NOMO-1 (cell line): ENCODE measurements at regions not wholly inside any gene's neighbourhood (a gene's known extent, or its start where the extent isn't known, plus 50 kb on each side); places are given as distances from the start of the nearest gene placed in this dataset.
"Not testable (repeated sequence)": the region's sequence is repeated elsewhere in the genome, so short reads cannot be mapped to it uniquely, and the experiment has no call there.

Experiments used
- DNase-seq, 2 experiments: peaks; one replicate each; lab custom pipeline; 2025; ENCODE audit not compliant: unreplicated experiment in 2 of 2; lab: John Stamatoyannopoulos, UW

DNA sequence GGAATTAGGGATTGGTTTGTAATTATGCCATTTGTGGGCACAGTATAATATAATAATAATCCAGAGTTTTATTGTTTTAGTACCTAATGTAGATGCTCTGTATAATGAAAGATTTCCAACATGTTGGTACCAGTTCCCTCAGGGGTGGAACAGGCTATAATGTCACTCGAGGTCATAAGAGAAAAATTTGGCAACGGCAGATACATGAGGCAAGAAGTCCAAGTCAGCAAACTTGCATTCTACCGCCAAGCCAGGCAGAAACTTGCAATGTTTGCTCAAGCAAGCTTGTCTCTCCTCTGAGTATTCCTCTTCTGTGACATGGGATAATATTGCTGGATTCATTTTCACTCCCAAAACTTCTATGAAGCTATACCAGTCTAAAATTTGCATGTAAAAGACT is 520.0 kb upstream of the SALL3 start:
- DNase-seq = no peak

DNA sequence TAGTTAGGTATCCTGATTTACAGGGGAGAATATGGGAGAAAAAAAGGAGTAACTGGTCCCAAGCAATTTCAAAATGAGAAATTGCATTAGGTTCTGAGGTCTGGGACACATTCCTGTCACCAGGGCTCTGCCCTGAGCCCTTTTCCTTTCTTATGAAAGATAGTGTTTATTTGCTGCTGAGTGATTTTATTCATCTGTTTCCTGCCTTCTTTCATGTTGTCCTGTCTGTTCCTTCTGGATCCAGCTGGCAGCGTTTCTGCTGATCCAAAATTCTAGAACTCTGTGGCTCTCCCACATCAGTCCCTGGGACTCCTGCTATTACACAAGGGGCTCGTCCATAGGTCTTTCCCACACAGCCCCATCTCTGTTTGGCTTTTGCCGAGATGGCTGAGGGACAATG is 519.1 kb upstream of the SALL3 start:
- no peak for DNase-seq

DNA sequence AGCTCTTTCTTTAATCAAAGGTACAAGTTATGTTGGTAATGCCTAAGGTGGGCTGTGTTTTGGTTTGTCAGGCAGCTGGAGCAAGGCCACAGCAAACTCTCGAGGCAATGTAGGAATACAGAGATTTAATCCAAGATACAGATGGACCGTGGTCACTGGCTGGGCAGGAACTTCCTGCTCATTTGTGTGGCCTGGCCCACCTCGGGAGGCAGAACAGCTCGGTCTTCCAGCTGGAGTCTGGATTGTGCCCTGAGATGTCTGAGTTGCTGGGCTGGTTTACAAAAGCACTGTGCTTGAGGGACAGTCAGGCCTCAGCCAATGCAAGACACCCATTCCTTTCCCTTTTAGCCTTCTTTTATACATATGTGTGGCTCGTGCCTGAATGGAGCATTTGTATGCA is 506.1 kb upstream of the SALL3 start:
- DNase-seq = no peak

DNA sequence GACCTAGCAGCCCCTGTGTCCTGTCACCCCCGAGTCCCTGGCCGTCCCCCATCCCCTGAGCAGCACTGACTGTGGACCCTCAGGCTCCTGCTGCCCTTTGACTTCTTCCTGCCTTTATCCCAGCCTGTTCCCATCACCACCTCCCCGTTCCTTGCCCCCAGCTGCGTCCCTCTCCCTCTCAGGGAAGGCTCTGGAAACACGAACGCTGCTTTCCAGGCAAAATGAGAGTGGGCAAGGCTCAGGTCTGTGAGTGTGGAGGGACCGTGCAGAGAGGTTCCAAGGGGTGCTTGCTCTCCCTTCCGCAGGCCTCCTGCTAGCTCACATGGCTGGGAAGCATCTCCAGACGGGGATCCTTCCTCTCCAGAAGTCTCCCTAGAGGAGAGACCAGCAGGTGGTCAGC is 501.8 kb upstream of the SALL3 start:
- no peak for DNase-seq

DNA sequence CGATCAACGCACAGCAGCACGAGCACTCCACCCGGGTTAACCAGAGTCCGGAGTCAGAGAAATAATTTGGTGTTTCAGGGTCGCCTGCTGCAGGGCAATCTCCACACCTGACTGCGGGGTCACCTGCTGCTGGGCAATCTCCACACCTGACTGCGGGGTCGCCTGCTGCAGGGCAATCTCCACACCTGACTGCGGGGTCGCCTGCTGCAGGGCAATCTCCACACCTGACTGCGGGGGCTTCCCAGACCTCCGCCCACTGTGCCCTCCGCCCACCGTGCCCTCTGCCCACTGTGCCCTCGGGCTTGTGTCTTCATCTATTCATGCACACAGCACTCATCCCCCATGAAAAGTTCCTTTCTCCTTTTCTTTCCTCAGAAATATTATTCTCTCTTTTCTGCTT is 500.2 kb upstream of the SALL3 start:
- no peak for DNase-seq

DNA sequence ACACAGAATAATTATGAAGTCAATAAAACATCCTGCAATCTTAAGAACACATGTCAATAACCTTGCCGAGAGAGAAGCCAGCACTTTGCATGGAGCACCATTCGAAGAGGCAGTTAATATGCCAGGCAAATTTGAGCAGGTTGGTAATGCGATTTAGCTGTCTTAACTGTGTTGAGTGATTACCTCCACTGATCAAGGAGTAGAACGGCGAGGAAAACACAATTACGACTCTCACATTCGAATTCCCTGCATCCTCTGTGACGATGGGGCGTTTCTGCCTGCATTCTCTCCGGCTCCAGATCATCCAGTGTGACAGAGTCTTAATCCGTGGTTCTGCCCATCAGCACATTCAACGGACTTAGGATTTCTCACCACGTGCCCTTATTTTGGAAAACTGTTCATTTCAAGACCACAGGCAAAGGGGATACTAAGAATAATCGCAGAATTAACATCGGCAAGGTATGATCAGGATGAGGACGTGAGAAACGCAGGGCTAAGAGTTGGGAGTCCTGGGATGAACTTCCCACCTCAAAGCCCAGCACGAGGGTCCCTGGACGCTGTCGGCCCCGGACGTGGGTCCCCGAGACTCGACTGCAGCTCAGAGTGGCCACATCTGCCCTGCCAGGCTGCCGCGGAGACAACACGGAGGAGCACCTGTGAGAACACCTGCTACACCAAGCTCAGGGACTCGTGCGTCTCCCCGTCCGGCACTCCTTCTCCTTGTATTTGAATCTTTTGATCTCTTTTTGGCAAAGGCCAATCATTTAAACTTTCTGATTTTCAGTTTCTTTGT is 499.2 kb upstream of the SALL3 start:
- DNase-seq = no peak

DNA sequence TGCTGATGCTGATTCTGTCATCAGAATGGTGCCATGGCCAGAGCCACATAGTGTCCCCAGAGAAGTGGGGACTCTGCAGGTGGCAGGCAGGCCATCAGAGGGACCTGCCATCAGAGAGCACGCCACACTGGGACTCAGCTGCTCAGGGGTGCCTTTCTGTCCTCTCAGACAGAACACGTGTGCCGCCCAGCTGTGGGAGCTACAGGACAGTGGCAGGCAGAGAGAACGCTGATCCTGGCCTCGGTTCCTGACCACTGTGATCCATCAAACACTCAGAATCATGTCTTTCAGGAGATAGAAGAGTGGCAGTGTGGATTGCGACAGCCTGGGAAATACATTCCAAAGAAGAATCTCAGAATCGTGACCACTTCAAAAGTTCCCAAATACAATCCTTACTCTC is 497.2 kb upstream of the SALL3 start:
- DNase-seq = no peak

DNA sequence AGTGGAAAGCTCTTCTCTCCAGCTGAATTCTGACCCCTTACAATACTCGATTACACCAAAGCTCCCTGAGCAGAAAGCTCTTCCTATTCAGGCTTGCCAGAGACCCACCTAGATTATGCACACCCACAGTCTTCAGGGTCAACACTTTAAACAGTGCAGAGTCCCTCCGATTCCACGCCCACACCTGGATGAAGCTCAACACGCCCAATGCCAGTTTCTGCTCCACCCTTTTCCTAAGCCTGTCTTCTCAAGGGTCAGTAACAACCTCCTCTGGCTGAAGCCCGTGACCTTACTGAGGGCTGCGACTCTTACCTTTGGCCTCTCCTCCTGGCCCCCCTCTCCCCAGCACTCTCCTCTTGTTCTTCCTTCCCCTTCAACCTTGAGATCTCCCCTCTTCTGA is 492.0 kb upstream of the SALL3 start:
- DNase-seq = no peak

DNA sequence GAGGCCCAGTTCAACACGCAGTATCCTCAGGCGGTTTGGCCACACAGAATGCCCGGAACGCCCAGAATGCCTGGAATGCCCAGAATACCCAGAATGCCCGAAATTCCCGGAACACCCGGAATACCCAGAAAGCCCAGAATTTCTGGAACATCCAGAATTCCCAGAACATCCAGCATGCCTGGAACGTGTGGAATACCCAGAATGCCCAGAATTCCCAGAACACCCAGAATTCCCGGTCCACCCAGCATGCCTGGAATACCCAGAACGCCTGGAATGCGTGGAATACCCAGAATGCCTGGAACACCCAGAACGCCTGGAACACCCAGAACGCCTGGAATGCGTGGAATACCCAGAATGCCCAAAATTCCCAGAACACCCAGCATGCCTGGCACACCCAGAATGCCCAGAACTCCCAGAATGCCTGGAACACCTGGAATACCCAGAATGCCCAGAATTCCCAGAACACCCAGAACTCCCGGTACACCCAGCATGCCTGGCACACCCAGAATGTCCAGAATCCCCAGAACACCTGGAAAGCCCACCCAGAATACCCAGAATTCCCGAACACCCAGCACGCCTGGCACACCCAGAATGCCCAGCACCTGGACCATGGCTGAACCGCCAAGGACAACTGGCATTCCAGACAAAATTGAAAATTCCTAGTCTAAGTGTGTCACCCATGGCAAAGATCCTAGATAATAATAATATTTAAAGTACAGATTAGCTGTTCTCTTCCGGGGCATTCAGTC is 487.4 kb upstream of the SALL3 start:
- DNase-seq = no peak

DNA sequence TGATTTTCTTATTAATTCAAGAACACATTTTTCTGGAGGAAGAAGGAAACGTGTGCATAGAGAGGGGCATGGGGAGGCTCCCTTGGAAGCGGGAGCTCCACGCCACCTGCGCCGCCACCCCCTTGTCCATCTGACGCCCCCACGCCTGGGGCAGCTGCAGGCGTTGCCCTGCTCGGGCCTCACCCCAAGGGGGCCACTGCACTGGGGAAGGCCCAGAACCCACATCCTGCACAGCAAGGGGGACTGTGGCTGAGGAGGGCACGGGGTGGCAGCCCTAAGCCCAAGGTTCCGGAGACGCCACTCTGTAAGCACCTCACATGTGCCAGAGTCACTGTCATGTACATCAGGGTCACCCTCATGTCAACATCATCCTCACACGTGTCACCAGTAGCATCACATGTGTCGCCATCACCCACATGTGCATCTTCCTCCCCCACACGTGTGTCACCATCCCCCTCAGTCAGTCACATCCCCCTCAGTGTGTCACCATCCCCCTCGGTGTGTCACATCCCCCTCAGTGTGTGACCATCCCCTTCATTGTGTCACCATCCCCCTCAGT is 486.7 kb upstream of the SALL3 start:
- no peak for DNase-seq

DNA sequence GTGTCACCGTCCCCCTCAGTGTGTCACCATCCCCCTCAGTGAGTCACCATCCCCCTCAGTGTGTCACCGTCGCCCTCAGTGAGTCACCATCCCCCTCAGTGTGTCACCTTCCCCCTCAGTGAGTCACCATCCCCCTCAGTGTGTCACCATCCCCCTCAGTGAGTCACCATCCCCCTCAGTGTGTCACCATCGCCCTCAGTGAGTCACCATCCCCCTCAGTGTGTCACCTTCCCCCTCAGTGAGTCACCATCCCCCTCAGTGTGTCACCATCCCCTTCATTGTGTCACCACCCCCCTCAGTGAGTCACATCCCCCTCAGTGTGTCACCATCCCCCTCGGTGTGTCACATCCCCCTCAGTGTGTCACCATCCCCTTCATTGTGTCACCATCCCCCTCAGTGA is 486.1 kb upstream of the SALL3 start:
- DNase-seq = not testable (repeated sequence)

DNA sequence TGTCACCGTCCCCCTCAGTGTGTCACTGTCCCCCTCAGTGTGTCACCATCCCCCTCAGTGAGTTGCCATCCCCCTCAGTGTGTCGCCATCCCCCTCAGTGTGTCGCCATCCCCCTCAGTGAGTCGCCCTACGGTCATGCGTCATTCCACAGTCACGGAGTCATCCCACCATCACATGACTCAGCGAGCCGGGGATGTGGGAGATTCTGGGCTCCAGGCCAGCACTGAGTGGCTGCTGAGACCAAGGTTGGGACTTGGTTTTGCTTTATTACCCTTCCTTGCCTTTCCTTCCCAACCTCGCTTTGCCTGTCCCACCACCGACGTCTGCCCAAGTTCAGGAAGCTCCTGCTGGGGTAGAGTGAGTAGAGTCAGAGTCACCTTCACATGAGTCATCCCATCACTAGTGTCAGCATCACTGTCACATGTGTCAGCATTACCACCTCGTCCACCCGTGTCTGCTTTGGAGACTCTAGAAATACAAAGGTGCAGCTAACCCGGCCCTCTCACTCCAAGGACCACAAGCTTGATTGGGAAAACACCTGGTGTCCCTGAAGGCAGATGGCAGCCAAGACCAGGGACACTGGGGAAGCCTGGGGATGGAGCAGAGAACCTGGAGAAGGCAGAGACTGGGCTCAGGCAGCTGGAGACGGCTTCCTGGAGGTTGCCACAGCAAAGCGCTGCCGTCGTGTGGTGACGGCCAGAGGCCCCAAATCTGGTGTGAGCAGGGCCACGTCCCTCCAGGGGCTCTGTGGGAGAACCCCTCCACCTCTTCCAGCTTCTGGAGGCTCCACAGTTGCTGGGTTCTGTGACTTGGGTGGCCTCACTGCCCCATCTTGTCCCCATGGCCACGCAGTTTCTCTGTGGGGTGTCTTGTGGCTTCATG is 485.2 kb upstream of the SALL3 start:
- DNase-seq = no peak

DNA sequence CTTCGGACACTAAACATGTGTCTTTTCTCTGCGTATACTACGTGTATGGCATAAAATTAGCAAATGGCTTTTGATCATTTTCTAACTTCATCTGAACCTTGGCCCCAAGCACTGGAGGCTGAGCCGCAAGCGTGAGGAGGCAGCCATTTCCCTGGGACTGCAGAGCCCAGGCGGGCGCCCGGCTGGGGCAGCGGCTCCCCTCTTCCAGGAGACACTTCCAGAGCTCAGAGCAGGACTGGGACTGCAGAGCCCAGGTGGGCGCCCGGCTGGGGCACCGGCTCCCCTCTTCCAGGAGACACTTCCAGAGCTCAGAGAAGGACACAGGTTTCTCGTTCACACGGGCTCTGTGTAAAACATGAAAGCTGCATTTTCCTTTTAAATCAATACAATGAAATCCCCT is 484.1 kb upstream of the SALL3 start:
- DNase-seq = no peak

DNA sequence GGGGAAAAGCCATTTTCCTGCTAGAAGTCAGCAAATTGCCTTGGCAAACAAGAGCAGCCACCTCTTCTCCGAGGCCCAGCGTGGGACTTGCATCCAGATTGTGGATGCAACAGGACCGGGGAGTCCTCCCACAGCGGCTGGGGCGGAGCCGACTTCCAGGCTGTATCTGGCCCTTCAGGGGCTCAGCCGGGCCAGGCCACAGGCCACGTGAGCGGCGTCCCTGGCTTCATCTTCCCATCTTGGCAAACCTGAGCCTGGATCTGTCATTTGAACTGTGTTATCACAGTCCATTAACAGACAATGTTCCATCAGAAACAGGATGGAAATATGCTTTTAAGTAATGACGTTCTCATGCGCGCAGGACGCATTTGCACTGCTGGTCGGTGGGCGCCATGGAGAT is 483.5 kb upstream of the SALL3 start:
- no peak for DNase-seq

DNA sequence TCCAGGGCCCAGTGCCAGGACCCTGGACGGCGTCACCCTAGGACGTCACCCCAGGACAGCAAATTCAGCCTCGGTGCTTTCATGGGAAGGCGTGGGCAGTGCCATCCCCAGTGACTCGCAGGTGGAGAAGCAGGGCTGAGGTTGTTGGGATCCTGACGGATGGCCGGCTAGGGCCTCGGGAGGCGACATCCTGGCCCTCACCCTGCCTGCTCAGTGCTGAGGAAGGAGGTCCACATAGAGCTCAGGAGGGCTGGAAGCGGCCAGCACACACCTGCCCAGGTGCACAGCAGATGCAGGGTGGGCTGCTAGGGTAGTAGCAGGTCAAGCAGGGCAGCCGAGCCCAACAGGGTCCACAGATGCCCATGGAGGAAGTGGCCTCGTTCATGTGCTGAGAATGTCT is 482.0 kb upstream of the SALL3 start:
- no peak for DNase-seq

DNA sequence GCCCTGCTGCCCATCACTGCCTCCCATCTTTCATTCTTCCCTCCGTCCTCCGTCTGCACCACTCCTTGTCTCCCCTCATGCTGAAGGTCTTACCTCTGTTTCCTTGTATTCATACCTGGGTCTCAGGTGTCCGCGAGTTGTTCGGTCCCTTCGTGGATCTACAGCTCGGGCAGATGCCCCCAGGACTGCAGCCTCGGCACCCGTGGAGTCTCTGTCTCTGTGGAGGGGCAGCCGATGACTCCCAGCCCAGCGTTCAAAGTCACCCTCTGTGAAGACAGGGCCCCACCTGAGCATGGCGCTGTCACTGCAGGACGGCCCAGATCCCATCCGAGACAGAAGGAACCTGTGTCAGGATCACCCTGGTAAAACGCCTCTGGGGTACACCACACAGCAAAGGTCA is 480.0 kb upstream of the SALL3 start:
- no peak for DNase-seq

DNA sequence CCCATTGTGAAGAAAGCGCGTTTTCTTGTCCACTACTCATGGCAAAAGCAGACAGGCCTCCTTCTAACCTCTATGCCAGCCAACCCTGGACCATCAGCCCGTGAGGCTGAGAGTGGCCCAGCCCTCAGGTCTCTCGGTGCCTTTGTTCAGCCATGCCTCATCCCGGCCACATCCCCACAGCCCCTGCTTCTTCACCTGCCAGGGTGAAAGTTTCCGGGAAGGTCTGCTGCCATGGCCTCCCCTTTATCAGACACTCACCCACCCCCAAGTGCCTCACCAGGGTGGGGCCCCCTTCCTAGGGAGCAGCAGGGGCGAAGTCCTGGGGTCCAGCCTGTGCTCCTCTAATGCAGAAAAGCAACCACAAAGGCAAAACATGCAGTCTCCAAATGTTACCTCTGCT is 478.4 kb upstream of the SALL3 start:
- no peak for DNase-seq

DNA sequence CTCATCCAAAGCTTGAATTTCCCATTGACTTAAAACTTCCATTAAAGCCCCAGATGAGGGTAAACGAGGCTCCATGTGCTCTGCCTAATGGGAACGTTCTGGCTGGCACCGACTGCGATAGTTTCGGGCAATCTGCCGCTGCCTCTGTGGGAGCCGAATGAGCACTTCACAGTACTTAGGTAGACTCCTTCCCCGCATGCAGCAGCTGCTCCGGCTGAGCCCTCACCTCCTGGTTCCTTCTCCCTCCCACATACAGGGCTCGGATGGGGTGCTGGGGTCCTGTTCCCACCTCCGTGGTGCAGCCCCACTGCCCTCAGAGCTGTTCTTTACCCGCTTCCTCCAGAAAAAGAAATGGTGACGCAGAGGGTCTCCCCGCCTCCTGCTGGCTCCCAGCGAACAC is 476.5 kb upstream of the SALL3 start:
- no peak for DNase-seq

DNA sequence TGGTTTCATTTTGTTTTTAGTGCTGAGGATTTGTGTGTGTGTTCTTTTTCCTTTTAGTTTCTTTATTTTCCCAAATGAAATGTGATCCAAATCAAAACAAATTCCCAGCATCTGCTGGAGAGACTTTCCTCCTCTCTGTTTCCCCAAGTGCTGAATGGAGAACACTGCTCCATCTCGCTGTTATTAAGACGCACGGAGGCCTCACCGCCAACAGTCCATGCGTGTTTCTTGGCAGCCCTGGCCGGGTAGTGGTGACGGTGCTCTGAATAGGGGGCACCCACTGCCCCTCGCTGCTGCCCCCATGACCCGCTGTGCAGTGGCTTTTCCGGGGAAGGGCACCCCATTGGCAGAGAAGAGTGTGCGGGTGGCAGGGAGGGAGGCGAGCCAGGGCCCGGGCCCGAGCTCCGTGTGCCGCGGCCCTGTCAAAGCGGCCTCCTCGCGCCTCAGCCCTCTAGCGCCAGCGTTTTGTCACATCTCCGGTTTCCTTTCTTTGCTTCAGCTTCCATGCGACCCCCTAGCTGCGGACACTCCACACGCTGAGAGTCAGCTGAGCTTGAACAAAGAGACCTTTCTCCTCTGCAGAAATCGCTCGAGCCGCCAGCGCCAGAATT is 473.7 kb upstream of the SALL3 start:
- DNase-seq = no peak

DNA sequence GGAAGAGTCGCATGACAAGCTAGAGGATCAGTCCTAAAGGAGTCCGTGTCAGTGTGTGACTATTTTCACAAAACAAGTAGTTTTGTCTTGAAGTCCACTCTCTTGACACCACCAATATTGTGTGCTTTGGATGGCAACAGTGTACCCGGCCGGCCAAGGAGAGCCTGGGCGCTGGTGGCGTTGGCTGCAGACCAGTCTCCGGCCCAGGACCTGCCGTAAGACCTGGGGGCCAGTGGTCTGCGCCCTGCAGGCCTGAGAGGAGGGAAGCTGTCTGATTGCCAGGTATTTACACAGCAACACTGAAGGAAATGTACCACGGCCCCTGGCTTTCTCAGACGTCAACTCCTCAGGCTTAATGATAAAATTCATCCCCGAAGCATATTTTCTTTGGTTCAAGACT is 472.4 kb upstream of the SALL3 start:
- no peak for DNase-seq
